ENCODE measurements at regions not wholly inside any gene's neighbourhood (a gene's known extent, or its start where the extent isn't known, plus 50 kb on each side); places are given as distances from the start of the nearest gene placed in this dataset.
"Not testable (repeated sequence)": the region's sequence is repeated elsewhere in the genome, so short reads cannot be mapped to it uniquely, and the experiment has no call there.

DNA sequence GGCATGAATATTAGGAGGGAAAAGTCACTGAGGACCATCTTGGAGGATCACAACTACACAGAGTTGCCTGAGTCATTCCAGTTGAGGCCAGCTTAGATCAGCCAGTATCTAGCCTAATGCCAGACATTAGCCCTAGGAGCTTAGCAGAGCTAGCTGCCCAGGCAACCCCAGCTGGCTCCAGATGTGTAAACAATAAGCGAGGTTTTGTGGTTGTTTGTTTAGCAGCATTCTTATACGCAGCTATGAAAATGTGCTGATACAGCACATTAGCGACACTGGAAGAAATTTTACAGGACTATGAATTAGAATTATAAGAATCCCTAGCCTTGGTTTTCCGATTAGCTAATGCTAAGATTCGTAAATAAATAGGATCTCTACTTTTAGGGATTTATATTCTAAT lies 59.3 kb downstream of the BTBD3 start:
- no peak for DNase-seq

DNA sequence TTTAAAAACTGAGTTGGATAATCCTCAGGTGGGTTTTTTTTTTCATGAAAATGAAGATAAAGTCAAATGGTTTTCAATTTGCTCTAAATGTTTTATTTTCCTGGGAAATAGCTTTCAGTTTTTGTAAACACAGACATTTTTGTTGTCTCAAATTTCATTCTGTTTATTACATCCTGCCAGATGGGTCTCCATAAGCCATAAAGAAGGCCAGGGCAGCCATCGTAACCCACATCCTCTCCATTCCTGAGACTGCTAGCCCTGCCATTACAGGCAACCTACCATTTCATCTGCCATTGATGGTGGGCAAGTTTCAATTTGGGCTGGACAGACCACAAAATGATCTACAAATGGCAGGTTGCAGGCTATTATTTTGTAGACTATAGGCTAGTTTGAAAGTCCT lies 60.8 kb downstream of the BTBD3 start:
- no peak for DNase-seq

DNA sequence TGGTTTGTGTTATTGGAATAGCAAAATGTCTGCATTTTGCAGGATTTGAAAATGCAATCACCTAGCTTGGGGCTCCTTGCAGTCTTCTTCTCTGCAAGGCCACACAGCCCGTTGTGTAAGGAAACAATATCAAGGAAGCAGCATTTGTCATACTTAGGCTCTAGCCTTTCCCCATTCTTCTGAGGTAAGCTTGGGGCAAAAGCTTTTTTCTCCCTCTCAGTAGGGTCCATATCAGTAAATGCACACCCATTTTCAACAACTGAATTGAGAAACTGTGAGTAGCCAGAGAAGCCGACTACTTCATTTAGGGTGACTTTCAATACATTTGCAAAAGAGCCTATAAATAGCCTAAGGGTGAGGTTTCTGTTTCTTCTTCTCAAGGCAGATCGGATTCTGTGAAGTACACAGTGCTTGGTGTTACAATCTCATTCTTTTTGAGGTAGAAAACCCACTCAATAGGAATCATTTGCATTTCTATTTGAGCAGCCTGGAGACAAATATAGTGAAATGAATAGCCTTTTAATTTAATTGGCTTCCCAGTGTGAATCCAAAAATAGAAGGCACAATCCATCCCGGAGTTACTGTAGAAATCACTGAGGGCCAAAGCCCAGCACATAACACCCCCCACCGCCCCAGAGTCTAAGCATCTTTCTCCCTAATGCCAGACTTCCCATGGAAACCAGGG lies 61.8 kb downstream of the BTBD3 start:
- no peak for DNase-seq

DNA sequence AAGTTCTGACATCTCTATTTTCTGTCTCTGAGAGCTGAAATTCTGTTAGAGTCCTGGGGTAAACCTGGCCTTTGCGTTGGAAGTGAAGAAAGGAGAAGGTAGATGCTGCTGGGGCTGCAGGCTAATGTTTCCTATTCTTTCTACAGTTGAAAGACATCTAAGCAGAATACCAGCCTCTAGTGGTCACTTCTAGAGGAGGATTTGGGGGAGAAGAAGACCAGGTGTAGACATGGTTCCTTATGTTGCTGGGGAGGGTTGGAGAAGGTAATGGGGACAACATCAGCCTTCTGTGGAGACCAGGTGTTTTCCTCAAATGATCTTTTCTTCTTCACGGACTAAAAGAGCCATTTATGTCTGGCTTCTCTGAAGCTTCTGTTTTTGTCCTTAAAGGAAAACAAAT lies 62.6 kb downstream of the BTBD3 start:
- DNase-seq, result no peak

DNA sequence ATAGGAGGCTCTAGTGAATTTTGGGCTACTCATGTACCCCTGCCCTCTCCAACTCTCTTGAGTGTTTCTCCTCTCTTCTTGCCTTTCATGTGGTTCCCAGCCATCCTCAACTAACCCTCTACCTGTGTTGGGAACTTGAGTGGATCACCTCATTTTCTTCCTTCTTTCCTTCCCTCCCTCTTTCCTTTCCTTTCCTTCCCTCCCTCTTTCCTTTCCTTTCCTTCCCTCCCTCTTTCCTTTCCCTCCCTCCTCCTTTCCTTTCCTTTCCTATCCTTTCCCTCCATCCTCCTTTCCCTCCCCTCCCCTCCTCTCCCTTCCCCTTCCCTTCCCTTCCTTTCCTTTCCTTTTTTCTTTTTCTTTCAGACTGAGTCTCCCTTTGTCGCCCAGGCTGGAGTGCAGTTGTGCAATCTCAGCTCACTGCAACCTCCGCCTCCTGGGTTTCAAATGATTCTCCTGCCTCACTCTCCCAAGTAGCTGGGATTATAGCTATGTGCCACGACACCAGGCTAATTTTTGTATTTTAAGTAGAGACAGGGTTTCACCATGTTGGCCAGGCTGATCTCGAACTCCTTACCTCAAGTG lies 63.8 kb downstream of the BTBD3 start:
- no peak for DNase-seq

DNA sequence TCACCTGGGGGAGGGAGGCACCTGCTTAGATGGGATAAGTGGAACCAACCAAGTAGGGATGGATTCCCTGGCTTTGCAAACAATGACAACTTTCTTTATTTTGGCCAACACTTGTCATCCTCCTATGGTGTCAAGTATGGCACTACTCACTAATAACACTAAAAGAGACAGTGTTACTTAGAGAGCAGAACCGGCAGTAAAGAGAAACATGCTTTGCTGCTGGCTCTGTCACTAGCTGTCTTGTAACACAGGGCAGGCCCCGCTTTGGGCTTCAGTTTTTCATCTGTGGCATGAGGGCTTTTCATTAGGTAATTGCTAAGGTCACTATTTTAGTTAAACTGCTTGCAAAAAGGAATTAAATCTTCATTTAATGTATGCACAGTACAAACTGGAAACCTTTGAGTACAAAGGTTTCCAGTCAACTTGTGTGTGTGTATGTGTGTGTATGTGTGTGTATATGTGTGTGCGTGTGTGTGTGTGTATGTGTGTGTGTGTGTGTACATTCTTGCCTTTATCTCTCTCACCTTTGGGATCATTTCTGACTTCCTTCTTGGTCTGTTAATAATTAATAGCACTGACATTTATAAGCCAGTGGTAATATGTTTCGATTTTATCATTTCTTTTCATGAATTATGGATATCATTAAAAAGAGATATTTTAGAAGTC lies 64.7 kb downstream of the BTBD3 start:
- peak; percentile 17 for DNase-seq

DNA sequence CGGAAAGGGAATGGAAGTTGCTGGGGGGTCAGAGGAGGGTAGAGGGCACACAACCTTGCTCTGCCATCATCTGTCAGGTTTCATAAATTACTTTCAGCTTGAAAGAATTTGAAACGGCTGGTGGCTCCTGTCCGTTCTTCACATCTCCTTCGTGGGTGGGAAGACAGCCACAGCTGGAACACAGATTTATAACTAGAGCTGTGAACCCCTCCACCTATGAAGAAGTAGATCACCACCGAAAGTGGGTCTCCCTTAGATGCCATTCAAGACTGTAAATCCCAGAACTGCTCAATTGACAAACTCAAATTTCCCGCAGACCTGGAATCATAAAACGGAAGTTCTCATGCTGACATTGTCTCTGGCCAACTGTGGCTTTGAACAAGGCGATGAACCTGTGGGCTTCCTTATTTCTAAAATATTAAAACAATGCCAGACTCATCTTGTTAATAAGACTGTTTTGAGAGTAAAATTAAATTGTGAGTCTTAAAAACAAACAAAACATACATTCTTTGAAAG lies 65.3 kb downstream of the BTBD3 start:
- DNase-seq, result no peak

DNA sequence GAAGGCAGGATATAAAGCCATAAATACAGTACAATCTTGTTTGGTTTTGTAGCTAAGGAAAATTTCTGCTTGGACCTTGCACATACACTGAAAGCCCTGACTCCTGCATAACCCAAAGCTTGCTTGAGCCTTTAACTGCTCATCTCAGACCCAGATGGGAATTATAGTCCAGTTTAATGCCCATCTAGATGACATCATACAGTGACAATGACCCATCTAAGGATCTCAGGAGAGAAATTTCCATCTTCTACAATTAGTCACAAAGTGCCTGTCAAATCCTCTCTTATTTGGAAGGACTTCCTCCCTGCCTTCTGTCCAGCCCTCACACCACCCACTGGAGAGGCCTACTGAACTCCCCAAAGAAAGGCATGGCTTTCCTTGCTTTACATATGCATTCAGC lies 69.3 kb downstream of the BTBD3 start:
- DNase-seq, result no peak

DNA sequence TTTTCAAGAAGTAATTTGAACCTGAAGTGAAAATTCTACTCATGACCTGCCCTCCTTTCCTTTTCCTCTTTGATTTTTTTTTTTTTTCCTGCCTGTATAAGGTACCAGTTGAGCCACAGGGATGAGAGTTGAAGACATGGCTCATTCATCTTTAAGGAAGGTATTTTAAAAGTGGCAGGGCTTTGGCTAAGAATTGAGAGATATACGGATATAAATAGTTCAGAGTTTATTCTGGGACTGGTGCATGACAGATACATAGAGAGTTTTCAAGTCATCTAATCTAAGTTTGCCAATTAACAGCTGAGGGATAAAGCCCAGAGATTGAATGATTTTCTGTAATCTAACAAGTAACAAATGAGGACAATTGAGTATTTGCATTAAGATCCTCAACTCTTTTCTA lies 69.8 kb downstream of the BTBD3 start:
- DNase-seq, result no peak

DNA sequence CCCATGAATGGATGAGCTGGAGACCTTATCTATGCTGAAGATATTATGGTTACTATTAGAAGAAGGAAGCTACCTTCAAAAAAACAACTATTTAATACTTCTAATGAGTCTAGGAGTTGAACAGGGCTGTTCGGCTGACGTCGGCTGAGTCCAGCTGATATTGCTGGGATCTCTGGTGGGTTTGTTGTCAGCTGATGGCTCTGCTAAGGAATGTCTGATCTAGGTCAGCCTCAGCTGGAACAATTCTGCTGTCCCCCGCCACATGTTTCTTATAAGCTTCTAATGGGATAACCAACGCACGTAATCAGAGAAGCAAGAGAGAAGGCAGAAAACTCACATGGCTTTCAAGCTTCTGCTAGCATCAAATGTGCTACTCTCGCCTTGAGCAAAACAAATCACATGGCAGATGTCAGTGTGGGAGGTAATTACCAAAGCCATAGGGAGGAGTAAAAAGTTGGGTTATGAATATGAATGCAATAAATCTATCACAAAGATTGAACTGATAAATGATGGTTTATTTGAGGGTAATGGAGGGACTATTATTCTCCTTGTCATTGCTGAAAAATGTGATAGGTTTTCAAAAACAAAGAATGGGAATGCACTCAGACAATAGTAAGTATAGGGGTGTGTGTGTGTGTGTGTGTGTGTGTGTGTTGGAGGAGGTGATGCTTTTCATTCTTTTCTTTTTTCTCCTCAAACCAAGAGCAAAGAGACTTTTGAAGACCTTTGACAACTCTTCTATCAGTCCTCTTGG lies 71.5 kb downstream of the BTBD3 start:
- DNase-seq, result no peak

DNA sequence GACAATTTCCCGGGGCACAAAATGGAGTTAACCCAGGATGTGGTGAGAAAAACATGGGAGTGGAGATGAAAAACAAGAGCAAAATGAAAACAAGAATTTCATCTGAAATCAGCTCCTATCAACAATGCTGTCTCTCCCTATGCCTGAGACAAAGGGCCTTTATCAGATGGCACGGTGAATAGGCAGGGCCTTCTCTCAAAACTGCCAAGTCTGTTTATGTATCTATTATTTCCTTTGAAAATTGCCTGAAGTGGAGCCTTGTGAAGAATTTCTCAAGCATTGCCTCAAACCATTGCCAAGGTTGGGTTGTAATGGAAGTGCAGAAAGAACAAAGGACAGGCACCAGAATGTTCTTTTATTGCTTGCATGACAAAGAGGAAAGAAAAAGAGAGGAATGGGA lies 74.7 kb downstream of the BTBD3 start:
- no peak for DNase-seq

DNA sequence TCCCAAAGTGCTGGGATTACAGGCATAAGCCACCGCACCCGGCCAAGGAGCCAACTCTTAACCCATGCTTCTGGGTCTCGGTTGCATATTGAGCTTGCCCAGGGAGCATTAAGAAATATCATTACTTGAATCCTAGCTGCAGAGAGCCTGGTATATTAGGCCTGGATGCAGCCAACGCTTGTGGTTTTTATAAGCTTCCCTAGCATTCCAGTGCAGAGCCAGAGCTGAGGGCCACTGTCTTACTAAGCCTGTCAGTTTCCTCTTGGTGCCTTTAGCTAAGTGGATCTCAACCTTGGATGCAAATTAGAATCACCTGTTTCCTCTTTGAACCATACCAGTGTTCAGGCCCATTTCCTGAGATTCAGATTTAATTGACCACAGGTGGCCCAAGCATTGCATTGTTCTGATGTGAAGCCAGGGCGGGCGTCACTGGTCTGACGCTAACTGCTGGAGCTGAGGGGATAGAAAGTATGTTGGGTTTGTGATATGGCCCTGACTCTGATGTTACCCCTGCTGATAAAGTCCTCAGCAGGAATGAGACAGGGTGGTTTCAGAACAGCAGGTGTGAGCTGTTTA lies 76.3 kb downstream of the BTBD3 start:
- no peak for DNase-seq

DNA sequence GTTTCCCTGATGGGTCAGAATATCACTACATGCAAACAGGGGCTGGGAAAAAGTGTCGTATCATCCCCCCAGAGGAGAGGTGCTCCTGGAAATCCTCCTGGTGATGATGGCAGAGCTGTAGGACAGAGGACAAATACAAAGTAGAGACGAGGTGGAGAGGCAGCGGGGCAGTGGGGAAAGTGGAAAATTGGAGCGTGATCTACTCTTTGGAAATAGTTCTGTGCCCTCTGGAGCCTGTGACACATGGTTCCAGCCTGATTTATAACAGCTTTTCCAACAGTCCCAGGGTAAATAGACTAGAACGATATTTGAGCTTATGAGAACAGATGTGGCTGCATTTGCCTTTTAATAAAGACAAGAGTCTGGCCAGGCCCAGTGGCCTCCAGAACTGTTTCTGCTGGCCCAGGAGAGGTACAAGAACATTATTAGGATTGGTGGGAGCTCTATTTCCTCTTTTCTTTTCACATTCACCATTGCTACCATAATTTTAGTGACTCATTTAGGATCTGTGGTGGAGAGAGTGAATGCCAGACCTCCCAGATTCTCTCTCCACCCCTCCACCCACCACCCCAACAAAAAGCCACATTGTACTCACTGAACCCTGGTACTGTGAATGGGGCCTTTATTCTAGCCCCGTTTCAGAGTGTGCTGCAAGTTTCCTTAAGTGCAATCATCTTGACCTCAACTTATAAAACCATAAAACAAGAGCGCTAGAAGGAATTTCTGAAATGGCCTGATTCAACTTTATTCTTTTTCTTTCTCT lies 78.3 kb downstream of the BTBD3 start:
- DNase-seq, result no peak

DNA sequence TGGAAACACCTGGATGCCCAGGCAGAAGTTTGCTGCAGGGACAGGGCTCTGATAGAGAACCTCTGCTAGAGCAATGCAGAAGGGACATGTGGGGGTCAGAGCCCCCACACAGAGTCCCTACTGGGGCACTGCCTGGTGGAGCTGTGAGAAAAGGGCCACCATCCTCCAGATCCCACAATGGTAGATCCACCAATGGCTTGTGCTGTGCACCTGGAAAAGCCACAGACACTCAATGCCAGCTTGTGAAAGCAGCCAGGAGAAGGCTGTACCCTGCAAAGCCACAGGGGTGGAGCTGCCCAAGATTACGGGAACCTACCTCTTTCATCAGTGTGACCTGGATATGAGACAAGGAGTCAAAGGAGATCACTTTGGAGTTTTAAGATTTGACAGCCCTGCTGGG lies 87.1 kb downstream of the BTBD3 start:
- not testable (repeated sequence) for DNase-seq

DNA sequence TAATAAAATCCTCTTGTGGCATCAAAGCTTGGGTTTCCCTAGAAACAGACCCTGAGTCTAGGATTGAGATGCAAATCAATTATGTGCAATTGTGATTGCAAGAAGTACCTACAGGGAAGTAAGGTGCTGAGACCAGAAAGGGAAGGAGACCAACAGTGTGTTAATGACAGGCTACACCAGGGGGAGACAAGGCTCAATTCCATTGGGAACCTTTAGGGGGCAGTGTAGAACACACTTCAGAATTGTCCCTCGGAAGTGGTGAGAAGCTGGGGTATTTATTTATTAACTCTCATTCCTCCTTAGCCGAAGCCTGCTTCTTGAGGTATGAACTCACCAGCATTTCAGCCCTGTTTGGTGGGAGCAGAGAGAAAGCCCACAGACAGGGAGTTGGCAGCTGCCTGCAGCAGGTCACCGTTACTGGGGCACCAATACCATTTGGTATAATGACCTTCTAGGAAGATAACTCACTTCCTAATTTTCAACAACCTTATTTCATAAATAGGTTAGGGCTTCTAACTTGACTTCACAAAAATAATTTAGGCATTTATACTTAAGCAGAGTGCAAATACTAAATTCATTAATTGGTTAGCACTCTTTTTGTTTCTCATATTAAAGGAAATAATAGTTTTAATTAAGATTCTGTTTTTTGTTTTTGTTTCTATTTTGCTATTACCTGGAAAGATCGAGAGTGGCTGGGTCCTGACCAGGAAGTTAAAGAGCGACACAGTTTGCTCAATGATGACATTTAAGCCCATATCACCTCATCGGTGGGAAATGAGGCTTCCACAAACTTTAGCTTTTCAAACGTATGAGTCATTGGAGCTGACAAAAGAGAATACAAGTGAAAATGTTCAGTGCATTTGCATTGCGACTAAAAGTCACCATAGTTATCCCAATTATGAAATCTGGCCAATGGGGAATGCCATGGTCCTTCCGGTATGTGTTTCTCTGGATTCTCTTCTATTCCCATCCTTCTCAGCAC lies 94.8 kb downstream of the BTBD3 start:
- no peak for DNase-seq

DNA sequence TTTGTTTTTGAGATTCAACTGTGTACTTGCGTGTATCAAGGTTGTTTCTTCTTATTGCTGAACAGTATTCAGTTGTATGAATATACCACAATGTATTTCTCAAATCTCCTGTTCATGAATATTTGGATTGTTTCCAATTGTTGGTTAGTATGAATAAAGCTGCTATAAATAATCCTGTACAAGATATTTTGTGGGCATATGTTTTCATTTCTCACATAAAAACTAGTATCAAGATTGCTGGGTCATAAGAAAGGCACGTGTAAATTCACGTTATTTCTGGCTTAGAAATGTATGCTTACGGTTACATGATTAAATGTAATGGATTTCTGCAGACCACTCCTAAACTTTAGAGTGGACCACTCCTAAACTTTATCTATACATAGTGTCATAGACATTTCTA lies 96.6 kb downstream of the BTBD3 start:
- no peak for DNase-seq

DNA sequence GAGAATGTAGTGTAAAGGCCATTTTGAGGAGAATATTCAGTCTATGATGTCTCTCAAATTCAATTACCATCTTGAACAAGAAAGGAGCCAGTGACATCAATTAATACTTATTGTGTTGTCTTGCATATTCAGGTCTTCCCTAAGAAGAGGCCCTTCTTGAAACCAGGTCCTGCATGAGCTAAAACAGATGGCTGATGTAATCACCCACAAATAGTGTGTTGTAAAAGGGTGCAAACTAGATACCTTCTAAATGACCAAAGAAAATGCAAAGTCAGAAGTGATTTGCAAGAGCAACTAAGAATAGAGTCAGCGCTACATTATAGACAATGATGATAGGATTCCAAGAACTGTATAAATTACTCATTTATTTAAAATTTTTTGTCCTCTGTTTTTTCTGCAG lies 97.0 kb downstream of the BTBD3 start:
- no peak for DNase-seq

DNA sequence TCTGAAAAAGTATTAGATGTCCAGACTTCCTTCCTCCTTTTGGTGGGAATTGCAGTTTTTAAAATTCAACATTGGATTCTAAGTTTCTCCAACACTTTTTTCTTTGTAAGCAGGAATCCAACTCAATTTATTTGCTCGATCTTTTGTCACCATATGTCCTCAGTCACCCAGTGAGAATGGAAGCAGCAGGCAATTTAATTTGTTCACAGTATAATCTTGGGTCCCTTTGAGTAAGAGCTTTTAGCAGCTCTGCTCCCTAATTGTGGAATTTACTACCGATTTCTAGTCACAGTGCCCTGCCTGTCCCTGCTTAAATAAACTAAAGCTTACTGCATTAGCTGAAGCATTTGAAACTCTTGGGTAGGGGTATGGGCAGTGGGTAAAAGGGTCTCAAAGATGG lies 98.6 kb downstream of the BTBD3 start:
- DNase-seq, result no peak

DNA sequence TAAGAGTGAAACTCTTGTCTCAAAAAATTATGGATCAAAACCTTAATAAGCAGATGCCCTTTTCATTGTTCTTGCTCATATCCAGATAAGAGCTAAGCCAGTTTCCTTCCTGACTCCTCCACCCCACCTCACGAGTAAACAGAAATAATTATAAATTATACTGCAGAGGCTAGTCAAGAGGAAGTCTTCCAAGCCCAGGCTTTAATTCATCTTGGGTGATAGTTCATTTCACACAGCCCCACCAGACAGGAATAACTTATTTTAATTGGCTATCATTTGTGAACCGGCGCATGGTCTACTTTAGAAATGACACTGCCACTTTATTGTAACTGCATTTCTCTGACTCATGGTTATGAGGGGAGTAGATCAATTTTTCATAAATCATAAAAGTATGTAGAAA lies 102.0 kb downstream of the BTBD3 start:
- no peak for DNase-seq

DNA sequence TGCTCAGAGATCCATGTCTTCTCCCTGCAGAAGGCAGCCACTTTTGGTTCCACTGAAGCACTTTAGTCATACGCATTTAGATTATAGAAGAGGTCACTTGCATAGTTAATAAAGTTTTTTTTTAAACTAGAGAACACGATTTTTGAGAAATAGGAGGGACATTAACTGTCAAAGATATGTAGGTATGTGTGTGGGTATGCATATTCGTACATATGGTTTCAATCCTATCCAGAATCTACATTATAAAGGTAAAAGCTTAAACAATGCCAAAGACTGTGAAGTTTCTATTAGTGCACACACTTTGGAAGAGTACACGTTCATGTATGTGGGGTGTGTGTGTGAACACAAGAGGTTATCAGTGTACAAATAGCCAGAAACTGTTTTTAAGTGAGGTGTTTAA lies 103.2 kb downstream of the BTBD3 start:
- DNase-seq, result no peak

DNA sequence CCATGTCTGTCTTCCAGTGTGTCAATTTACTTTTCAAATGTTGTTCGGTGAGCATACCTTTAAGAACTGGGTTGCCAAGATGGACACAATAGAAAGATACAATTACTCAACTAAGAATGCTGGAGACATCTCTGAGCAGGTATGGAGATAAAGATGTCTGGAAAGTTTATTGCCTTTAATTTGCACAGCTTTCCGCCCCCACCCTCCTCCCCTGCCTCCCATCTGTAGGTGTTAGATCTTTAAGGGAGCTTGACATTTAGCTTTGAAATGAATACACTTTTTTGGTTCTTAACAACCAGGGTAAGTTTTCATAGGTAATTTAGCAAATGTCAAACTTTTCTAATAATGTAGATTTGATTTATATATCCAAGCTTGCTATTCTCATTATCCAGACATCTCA lies 104.4 kb downstream of the BTBD3 start:
- DNase-seq, result no peak

Measured in right kidney (tissue), 1 donor.